HG03108 (cell line): ENCODE measurements at regions not wholly inside any gene's neighbourhood (a gene's known extent, or its start where the extent isn't known, plus 50 kb on each side); places are given as distances from the start of the nearest gene placed in this dataset.

ENCODE experiments used
- ATAC-seq: cut with Tn5 transposase; IDR thresholded peaks from one replicate; pipeline ENCODE4 v1.9.1; 2021; ENCODE audit warnings: moderate library complexity; ENCODE audit not compliant: unreplicated experiment

- no peak for ATAC-seq
These were observed 221.9 kb downstream of the MRPL39 start for GRCh38 chr21:25385341-25385740.

DNA sequence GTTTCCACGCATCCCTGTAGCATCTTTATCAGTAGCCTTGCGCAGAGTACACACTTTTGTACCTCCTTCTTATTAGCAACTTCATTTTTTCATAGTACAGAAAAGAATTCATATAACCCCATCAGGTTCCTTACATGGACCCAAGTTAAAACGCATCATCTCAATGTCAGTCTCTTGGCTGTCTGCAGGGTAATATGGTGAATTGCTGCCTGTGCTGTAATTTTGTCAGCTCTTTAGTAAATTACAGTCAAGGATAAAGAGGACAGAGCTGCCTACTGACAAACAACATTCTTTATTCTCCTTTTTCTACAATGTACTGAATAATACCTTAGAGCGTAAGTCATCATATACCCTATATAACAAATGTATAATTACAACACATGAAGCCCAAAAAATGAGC is 222.5 kb downstream of the MRPL39 start:
- ATAC-seq = no peak

DNA sequence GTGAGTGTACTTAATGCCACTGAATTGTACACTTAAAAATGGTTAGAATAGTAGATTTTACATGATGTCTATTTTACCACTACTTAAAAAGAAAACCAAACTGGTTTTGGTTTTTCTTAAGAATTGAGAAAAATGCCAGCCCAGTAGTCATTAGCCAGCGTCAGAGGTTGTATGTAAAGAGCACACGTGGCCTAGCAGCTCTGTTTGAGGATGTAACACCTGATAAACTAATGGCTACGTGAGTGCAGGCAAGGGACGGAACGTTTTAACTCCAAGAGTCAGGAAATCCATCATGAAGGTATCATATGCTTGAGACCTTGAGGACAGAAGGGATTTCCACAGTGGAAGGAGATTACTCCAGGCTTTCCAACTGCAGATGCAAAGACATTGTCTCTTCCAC is 223.7 kb downstream of the MRPL39 start:
- ATAC-seq = no peak

DNA sequence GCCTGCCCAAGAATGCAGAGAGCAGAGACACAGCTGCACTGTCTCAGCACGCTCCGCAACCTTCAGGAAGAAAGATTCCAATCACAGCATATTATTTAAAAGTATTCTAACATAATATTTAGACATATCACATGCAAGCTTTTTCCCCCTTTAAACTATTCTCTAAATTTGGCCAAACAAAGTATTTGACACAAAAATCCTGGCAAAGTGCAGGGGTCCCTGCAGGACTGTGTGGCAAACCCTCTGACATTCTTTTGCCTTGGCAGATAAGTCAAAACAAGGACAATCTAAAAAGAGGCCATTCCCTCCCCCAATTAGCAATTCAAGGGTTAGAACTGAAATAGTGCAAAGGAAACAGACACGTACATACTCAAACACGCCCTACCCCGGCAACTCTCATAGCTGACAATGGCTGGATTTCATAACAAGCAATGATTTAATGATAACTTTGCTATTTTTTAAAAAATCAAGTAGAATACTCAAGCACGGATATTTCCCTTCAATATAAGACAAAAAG is 225.3 kb downstream of the MRPL39 start:
- ATAC-seq = no peak

DNA sequence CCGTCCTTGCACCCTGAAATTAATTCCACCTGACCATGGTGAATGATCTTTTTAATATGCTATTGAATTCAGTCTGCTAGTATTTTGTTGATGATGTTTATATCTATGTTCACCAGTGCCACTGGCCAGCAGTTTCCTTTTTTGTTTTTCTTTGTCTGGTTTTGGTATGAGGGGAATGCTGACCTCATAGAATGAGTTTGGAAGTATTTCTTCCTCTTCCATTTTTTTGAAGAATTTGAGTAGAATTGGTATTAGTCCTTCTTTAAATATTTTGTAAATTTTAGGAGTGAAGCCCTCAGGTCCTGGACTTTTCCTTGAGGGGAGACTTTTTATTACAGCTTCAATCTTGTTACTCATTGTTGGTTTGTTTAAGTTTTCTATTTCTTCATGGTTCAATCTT is 231.6 kb downstream of the MRPL39 start:
- ATAC-seq = no peak

DNA sequence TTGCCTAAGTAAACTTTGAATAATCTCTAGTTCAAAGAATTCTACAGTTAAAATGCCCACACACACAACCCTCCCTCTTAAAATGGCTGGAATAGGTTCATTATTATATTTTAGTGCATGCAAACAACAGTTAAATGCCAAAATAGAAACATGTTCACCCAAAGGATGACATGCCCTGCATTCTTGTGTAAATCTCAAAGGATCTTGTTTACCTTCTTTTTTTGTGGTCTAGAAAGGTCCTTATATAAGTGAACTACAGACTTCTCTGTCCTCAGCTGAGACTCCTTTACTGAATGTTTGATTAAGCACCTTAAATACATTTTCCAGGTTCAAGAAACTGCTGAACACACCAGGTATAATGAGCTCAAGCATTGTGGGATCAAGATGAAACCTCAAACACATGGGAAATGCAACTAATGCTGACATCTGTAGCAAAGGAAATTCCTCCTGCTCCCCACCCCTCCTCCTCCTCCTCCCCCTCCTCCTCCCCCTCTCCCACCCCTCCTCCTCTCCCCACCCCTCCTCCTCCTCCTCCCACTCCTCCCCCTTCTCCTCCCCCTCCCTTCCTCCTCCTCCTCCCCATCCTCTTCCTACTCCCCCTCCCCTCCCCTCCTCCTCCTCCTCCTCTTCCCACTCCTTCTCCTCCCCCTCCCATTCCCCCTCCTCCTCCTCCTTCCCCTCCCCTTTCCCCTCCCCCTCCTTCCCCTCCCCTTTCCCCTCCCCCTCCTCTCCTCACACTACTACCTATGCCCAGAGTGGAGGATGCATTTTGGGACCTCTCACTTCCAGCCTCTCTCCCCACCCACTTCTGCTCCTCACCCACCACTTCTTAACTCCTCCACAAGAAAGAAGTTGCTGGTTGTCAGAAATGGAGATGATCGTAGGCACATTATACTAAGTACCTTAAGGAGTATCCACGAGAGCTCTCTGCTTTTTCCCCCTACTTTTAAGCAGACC is 233.9 kb downstream of the MRPL39 start:
- ATAC-seq = no peak

- no peak for ATAC-seq
These were observed 235.3 kb downstream of the MRPL39 start for GRCh38 chr21:25371841-25372425.

- ATAC-seq = no peak
These were observed 237.0 kb downstream of the MRPL39 start for GRCh38 chr21:25370311-25370744.

GRCh38 chr21:25369524-25370300 is 237.6 kb downstream of the MRPL39 start:
- no peak for ATAC-seq

GRCh38 chr21:25368531-25368930 is 238.8 kb downstream of the MRPL39 start:
- no peak for ATAC-seq

- ATAC-seq = no peak
These were observed 241.2 kb downstream of the MRPL39 start for GRCh38 chr21:25366116-25366515.

GRCh38 chr21:25362375-25363267 is 244.7 kb downstream of the MRPL39 start:
- ATAC-seq = no peak

DNA sequence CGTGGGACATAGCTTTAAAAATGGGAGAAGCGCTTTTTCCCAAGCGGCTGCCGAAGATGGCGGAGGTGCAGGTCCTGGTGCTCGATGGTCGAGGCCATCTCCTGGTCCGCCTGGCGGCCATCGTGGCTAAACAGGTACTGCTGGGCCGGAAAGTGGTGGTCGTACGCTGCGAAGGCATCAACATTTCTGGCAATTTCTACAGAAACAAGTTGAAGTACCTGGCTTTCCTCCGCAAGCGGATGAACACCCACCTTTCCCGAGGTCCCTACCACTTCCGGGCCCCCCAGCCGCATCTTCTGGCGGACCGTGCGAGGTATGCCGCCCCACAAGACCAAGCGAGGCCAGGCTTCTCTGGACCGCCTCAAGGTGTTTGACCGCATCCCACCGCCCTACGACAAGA is 245.5 kb downstream of the MRPL39 start:
- no peak for ATAC-seq

- ATAC-seq = no peak
These were observed 246.2 kb downstream of the MRPL39 start for GRCh38 chr21:25361097-25361496.

- no peak for ATAC-seq
These were observed 246.7 kb downstream of the MRPL39 start for GRCh38 chr21:25360593-25360992.

- ATAC-seq = no peak
These were observed 247.6 kb downstream of the MRPL39 start for GRCh38 chr21:25359724-25360123.

DNA sequence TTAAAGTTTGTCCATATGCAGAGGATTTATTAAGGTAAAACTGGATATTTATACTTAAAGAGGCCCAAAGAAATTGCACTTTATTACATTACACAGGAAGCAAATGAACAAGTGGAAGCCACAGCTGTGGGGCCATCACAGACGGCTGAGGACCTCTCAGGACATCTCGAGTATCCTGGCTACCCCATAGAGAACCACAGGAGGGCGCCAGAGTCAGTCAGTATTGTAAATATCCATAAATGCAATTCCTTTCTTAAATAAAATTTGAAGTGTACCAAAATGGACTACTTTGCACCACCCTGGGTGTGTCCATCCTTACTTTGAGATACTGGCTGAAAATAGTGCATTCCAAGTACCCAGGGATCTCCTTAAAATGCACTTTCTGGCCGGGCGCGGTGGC is 257.2 kb downstream of the MRPL39 start:
- no peak for ATAC-seq

DNA sequence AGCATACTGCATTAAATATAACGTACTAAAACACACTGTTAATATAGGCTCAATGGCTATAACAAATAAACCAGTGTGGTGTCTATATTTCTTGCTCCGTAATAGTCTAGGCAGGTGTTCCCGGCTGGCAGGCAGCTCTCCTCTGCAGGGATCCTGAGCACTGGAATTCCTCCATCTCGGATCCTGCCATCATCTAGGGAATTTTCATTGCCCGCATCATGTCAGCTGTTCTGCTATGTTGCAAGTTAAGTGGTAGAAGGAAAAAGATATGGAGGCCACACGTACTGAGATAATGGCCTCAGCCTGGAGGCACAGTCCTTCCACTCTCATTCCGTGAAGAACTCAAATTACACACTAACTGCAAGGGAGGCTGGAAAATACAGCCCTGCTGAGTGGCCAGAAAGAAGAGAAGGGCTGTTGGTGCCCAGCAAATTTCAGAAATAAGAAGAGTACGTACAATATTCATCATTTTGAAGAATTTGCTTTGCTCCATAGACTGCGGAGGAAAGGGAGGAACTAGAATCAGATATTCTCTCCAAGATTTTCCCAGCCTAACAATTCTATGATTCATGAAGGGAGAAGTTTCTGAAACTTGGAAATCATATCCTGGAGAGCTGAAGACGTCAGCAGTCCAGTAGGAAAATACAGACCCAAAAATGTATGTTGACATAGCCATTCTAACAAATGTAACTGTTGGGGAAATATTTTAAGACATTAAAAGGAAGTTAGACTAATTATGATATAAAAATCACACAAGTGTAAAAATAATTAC is 263.3 kb downstream of the MRPL39 start:
- no peak for ATAC-seq

GRCh38 chr21:25342816-25343215 is 264.5 kb downstream of the MRPL39 start:
- ATAC-seq = no peak

DNA sequence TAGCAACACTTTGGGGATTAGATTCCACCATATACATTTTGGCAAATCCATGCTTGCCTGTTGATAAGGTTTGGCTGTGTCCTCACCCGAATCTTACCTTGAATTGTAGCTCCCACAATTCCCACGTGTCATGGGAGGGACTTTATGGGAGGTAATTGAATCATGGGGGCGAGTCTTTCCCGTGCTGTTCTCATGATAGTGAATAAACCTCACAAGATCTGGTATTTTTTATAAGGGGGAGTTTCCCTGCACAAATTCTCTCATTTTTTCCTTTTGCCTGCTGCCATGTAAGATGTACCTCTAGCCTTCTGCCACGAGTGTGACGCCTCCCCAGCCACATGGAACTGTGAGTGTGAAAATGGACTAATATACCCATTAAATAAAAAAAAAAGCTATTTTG is 265.3 kb downstream of the MRPL39 start:
- ATAC-seq = no peak
